ENCODE measurements at regions not wholly inside any gene's neighbourhood (a gene's known extent, or its start where the extent isn't known, plus 50 kb on each side); places are given as distances from the start of the nearest gene placed in this dataset.

DNA sequence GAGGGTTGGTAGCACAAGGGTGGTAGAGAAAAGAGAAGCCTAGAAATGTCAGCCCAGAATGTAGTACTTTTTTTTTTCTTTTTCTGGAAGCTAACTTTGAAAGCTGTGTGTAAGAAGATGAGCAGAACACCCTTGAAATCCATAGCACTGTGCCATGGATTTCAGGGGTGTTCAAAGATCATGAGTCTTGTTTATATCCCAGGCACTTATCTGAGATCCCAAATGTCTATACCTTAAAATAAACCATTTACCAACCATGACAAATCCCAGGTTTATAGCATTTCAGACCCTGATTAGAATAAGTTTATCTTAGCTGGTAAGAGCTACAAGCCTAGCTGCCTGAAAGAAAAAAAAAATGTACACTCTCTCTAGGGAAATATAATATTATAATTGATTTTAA is 389.9 kb upstream of the ANXA10 start:
- no peak for DNase-seq (ENCODE audit: low read depth)

DNA sequence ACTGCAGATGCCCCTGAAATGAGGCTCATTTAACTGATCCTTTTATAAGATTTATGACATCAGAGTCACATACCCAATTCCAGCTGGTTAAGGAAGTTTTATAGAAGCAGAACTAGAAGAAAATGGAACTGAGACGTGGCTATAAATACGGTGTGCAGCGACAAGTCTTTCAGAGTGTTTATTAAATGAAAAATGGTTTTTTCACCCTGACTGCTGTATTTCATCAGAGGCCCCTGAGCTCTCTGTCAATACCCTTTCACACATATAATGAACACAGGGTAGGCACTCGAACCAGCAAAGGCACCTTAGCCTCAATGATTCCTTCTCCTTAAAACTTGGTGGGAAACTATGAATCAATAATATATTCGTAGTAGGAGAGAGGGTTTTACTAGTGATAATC is 380.8 kb upstream of the ANXA10 start:
- DNase-seq (ENCODE audit: low read depth), result no peak

DNA sequence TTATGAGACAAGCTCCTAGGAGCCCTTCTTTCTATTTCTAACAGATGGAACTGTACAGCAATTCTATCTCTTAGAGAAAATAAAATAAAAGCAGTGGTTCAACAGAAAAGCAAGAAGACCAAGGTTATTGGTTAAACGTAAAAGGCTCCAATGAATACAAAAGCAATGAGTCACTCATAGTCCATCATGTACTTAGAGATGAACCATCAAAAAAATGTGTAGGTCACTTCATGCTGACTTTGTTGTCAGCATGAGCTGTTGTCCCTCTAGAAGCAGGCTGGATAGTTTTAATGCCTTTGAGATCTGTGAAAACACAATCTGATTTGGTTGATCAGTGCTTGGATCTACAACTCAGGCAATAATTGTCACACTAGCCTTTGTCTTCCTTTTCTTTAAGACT is 378.6 kb upstream of the ANXA10 start:
- peak; percentile 54 for DNase-seq (ENCODE audit: low read depth)

DNA sequence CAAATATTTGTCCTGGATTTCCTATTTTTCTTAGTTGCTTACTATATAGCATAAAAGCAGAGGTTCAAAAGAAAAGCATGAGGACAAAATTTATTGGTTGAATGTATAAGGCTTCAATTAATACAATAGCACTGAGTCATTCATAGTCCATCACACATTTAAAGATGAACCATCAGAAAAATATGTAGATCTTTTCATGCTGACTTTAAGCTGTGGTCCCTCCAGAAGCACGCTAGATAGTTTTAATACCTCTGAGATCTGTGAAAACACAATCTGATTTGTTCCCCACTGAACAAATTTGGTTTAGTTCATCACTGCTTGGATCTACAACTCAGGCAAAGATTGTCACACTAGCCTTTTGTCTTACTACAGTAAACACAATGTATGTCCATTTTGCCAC is 377.2 kb upstream of the ANXA10 start:
- DNase-seq (ENCODE audit: low read depth), result peak; percentile 26

DNA sequence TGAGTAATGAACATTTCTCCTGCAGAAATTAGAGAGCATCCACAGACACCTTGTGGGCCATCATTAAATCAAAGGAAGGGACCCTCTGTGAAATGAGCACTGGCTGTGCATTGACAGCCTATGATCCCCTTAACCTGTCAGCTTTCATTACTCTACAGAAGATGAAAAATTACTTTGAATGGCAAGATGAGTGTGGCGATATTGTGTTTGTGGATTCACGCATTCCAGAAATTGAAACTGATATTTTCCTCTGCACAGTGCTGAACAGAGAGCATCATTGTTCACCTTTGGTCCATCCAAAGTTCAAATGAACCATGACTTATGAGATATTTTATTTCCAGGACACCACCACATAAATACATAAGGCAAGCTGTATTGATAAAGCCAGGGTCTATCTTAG is 374.8 kb upstream of the ANXA10 start:
- no peak for DNase-seq (ENCODE audit: low read depth)

DNA sequence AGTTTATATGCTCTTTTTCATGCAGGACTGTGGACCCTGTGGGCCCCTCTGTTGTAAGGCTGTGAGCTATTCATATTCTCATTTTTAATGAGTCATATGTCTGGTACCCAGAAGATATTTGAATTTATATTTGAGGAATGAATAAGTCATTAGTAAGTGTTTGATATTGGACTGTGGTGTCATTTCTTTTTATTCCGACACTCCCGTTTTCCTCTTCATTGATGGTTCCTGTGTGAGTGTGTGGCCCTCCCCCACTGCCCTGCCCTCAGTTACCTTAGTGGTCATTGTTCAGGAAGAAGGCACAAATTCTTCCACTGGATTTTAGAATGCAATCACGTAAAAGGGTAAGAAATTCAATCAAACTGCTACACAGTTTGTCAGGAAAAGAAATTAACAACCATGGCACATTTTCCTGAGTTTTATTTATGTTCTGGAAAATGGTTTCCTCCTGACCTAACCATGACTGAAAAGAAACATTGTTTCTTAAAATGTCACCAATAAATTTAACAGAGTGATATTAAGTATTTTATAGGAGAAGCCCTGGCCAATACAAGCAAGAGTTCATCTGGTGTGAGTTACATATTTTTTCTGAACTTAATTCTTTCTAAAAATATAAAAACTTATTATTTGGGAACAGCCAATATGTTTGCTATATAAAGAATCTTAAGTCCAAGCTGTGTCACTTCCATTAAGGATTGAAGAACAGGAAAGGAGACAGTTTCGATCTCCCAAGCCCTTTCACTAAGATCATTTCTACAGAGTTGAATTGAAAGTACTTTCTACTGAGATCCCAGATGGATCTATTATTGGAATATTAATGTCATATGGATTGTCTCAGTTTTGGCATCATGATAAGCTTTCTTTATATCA is 370.5 kb upstream of the ANXA10 start:
- peak; percentile 19 for DNase-seq (ENCODE audit: low read depth)

DNA sequence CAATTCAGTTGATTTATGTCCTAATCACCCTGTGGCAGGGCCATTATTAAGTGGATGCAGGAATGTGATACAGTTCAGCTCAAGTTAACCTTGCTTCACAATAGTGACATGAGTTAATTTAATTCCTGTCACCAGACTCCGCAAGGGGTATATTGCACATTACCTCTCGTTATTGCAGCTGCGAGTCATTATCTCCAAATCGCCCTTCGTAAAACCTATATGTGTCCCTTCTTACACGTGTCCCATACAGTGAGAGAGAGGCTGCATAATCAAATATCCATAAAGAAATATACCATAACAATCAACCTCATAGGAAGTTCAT is 369.9 kb upstream of the ANXA10 start:
- no peak for DNase-seq (ENCODE audit: low read depth)

DNA sequence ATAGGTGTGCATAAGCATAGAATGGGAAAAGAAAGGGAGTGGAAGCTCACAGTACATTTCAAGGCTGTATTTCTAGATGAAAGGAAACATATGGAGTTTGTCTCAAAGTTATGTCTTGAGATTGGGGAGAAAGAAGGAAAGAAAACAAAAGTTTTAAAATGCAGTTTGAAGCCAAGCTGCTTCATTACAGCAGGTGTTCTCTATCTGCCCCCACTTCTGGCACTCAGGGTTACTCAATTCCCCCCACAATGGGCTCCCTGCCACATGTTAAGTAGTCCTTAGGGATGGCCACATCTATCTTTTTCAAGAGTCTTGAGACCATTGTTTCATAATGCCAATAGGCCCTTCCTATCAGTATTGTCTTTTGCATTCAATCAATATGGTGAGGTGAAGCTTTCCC is 367.4 kb upstream of the ANXA10 start:
- DNase-seq (ENCODE audit: low read depth), result no peak

DNA sequence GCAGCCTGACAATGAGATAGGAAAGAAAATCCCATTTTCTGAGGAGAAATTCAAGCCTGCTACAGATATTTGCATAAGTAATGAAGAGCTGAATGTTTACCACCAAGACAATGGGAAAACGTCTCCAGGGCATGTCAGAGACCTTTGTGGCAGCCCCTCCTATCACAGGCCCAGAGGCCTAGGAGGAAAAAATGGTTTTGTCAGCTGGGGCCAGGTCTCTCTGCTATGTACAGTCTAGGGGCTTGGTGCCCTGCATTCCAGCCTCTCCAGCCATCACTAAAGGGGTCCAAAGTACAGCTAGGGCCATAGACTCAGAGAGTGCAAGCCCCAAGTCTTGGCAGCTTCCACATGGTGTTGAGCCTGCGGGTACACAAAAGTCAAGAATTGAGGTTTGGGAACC is 361.6 kb upstream of the ANXA10 start:
- no peak for DNase-seq (ENCODE audit: low read depth)

DNA sequence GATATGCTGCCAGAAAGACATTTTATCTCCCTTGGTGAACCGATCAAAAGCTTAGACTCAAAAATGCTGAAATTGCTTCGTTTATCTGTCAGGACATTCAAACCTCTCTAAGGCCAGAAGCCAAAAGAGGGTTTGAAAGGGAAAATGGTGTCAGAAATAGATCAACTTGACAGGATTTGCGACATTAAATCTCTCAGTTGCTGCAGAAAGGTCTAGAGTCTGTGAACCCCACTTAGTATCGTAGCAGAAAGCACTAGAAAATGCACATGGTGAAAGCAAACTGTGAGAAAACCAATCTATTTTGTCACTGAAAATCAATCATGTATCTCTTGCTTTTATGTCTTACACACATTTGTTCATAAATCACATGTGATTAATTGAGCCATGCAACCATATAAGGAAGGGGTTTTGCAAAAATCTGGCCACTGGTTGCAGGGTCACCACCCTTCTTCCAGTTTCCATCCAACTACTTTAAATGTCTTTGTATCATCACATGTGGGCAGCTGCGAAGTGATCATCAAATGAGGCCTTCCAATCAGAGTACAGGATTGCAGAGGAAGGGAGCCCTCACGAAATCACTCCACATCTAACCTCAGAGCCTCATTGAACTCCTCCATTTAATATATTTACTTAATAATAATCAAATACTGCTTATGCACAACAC is 347.2 kb upstream of the ANXA10 start:
- DNase-seq (ENCODE audit: low read depth), result no peak

DNA sequence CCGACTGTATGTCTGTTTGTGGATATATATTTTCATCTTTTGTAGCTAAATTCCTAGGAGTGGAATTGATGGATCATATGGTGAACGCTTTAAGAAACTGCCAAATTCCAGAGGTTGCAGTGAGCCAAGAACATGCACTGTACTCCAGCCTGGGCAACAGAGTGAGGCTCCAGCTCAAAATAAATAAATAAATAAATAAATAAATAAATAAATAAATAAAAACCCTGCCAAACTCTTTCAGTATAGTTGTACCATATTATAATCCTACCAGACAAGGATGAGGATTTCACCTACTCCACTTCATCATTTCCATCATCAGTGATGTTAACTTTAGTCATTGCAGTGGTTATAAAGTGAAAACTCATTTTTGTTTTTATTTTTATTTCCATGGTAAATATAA is 325.1 kb upstream of the ANXA10 start:
- DNase-seq (ENCODE audit: low read depth), result no peak

DNA sequence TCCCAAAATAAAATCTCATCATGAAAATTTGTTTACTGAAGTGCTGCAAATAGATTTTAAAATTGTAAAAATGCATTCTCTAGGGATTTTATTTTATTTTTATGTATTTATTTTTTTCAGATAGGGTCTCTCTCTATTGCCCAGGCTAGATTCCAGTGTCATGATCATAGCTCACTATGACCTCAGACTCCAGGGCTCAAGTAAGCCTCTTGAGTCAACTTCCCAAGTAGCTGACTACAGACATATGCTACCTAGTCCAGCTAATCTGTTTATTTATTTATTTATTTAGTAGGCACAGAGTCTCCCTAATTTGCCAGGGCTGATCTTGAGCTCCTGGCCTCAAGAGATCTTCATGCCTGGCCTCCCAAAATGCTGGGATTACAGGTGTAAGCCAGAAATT is 317.7 kb upstream of the ANXA10 start:
- no peak for DNase-seq (ENCODE audit: low read depth)

DNA sequence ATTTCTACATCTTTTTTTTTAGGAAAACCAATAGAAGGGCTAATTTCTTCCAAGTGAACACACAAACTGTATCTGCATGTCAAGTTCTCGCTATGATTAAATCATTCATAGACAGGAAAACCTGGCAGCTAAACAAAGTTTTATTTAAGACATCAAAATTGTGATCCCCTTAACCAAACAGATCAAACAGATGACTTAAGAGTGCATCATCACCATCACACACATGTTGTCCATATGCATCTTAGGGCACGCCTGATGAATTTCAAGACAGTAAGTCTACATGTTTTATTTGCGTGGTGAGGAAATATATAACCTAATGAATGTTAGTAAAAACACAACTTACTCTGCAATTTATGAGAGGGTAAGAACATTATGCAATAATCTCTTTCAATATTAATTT is 317.0 kb upstream of the ANXA10 start:
- DNase-seq (ENCODE audit: low read depth), result no peak

DNA sequence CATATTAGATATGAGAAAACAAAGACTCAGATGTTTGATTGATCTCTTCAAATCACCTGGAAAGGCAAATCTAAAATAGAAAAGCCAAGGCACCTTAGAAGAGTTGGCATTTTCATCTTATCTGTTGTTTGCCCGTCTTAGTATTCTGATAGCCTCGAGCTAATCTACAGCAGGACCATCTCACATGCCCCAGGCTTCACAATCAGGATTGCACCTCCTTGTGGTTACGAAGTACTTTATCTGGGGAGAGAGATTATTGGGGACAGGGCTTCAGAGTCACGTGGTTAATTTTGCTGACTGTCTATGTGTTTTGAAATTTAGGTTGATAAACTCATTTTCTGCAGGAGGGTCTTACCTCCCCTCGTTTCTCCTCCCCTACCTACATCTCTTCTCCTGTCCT is 313.1 kb upstream of the ANXA10 start:
- no peak for DNase-seq (ENCODE audit: low read depth)

DNA sequence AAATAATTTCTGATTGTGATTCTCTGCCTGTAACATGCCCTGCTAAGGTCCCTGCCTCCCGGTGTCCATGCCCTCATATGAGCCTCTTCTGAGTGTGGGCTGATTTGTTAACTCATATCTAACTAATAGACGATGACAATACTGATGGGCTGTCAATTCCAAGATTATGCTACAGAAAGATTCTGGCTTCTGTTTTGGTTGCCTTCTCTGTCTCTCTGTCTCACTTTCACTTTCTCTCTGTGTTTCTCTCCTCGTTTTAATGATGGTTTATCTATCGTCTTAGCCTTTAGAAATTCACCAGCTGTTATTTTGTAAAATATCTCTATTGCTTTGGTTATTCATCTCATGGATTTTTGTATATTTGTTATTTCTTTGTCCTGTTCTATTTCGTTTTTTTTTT is 312.5 kb upstream of the ANXA10 start:
- DNase-seq (ENCODE audit: low read depth), result no peak

DNA sequence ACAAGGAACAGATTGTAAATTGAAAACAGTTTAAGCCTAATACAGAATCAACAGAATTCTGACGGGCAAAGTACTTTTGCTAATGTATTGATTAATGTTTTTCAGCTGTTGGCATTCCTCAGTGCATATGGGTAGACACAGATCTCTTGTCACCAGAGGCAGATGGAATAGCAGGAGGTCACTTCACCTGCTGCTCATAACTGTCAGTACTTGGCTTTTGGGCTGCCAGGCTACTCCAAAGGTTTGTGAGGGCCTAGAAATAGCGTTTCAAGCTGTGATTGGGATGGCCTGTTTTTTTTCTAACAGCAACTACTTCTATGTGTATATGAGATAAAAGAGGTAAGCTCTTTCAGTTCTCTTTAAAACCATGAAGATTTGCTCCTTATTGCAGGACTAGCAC is 307.5 kb upstream of the ANXA10 start:
- DNase-seq (ENCODE audit: low read depth), result no peak

DNA sequence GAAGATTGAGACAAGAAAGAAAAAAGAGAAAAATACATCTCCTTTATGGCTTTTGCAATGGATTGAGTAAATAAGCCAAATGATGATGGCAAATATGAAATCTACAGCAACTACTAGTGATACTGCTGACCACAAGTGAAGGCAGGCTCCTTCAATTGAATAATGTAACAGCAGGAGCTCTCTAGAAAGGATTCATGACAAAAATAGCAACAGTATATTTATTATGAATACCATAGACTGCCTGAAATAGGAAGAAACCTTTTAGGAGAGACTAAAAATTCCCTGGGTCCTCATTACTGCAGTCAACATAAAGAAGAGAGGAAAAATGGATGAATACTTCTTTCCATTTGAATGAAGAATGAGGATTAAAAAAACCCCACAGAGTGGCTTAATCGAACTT is 306.8 kb upstream of the ANXA10 start:
- no peak for DNase-seq (ENCODE audit: low read depth)

DNA sequence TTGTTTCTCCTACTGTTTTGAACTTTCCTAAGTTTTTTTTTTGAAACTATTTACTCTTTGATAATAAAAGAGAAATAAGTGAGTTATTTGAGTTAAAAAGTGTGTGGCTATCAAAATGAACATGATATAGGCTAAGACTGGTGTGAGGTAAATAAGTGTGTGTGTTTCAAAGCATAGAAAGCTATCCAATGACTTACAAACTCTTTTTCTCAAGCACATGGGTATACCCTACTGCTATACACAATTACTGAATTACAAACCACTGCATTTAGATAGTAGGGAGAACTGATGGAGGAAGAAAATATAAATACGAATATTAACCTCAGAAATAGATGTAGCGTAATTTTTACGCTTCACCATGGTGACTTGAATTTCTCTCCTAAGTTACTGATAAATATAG is 305.8 kb upstream of the ANXA10 start:
- DNase-seq (ENCODE audit: low read depth), result no peak

DNA sequence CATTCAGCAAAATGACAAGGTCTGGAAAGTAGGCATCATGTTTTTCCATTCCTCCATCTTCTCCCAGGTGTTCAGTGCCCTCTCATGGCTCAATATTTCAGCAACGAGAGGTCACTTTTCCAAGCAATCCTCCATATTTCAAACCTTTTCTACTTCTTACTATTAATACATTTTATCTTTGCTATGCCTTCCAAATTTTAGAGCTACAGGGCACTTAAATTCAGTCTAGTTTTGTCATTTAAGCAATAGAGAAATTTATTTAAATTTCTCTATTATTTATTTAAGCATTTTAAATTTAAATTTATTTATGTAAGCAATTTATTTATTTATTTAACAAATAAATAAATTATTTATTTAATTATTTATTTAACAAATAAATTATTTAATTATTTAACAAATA is 305.1 kb upstream of the ANXA10 start:
- DNase-seq (ENCODE audit: low read depth), result no peak

DNA sequence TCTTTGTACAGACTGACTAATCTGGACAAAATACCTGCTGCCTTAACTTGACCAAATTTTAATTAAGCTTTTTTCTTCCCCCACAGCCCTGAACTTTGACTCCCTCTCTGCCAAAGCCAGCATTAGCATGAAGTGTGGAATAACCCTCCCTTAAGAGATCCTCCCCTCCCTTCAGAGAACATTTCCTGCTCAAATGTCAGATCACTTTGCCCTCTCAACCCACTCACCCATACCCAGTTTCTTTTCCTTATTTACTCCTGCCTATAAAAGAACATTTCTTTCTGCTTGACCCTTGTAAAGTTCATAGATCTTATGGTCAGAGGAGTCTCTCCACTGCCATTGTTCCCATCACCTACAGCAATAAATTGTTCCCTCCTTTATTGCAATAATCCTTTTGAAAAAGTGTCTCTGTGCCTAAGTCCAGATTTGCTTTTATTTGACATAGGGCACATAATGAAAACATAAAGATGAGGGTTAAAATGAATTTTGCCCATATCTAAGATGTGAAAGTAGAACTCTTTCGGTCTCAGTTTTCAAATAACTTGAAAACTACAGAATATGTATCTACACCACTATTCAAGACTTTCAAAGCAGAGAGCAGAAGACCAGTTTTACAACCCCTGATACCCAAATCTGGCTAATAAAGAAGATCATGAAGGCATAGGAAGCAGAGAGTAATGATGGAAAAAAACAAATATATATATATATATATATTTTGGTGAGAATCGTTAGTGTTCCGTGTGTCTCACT is 289.7 kb upstream of the ANXA10 start:
- DNase-seq (ENCODE audit: low read depth), result no peak

DNA sequence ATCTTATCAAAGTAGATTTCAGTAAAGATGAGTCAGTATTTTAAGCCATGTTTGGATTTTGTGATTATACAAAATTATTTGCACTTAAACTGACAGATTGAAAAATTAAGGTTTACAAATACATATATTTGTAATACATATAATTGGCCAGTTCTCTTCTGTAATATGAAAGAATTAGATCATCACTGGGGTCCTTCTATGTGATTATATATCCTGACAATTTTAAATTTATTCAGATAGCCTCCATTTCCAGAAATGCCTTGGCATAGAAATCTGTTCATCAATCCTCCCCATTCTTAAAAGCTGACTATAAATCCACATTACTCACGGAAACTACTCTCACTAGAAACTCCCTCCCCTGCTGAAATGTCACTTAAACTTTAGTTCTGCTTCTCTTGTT is 280.4 kb upstream of the ANXA10 start:
- DNase-seq (ENCODE audit: low read depth), result no peak

DNA sequence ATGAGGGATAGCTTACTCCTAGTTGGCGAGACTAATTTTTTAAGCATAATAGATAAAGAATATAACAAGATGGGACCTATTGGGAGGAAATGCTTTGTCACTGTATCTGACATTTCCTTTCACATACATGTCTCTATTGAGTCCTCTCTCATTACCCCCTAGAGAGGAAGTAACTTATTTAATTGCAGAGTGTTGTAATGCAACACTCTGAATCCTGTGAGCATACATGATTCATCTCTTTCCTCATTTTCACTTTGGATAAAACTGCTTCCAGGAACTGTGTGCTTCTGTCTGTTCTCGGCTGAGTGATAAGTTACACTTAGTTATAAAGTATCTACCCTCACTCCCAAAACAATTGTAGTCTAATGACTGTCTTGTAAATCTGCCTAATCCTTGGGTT is 266.1 kb upstream of the ANXA10 start:
- peak; percentile 42 for DNase-seq (ENCODE audit: low read depth)

DNA sequence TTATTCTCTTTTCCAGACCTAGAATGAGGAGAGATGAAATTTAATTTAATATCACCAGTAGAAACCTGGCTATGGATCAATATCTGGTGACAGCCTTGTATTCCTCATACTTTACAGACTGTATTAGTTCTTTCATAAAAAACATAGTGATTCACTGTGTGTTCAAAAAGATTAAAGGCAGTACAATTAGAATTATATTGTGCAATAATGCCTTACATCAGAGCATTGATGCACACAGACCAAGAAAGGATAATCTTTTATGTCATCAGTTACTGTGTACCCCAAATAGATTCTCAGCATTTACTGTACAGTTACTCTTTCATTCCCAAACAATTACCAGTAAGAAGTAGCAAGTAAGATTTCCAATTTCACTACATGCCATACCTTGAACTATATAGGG is 260.5 kb upstream of the ANXA10 start:
- DNase-seq (ENCODE audit: low read depth), result peak; percentile 21
